Spleen (tissue), 11 donors: ENCODE measurements at regions not wholly inside any gene's neighbourhood (a gene's known extent, or its start where the extent isn't known, plus 50 kb on each side); places are given as distances from the start of the nearest gene placed in this dataset.

ENCODE experiments used
- DNase-seq: peaks from one replicate; pipeline ENCODE4 v3.0.0-alpha.2; 2020
- H3K27ac ChIP-seq, 8 donors: fragments of 200-600 bp; sonication (generic) in 7 of 8; 1 replicate in 4 of 8; 2 replicates in 4 of 8; pipeline versions ENCODE4 v1.5.0 to v1.8.0; 2016 to 2021; ENCODE audit warnings: inconsistent platforms in 4 of 8, mild to moderate bottlenecking in 4 of 8, moderate library complexity in 1 of 8
- H3K27me3 ChIP-seq, 7 donors: fragments of 200-600 bp; sonication (generic) in 6 of 7; replicated peaks in 1 of 7; 1 replicate in 4 of 7; 2 replicates in 3 of 7; pipeline versions ENCODE4 v1.5.0 to v1.8.0; 2016 to 2021; ENCODE audit warnings: inconsistent platforms in 3 of 7, mild to moderate bottlenecking in 1 of 7
- H3K36me3 ChIP-seq, 6 donors: fragments of 200-600 bp; sonication (generic) in 5 of 6; 1 replicate in 4 of 6; 2 replicates in 2 of 6; pipeline versions ENCODE4 v1.5.0 to v1.8.0; 2016 to 2021; ENCODE audit warnings: inconsistent platforms in 2 of 6
- H3K4me1 ChIP-seq, 6 donors: fragments of 200-600 bp; sonication (generic) in 5 of 6; 1 replicate in 3 of 6; 2 replicates in 3 of 6; pipeline versions ENCODE4 v1.5.0 to v1.8.0; 2016 to 2021; ENCODE audit warnings: inconsistent platforms in 3 of 6
- H3K4me3 ChIP-seq, 8 donors: fragments of 200-600 bp; sonication (generic) in 7 of 8; 1 replicate in 4 of 8; 2 replicates in 4 of 8; pipeline versions ENCODE4 v1.5.0 to v1.8.0; 2016 to 2021; ENCODE audit warnings: inconsistent platforms in 4 of 8, mild to moderate bottlenecking in 4 of 8, moderate library complexity in 2 of 8
- H3K9me3 ChIP-seq, 8 donors: fragments of 200-600 bp; sonication (generic) in 7 of 8; 1 replicate in 4 of 8; 2 replicates in 4 of 8; pipeline versions ENCODE4 v1.5.0 to v1.8.0; 2016 to 2021; ENCODE audit warnings: inconsistent platforms in 4 of 8
- POLR2A ChIP-seq, 3 donors: fragments of 450-650 bp; IDR thresholded peaks; one replicate each; pipeline ENCODE4 v1.5.1; 2017; ENCODE audit warnings: antibody characterized with exemption in 3 of 3, mild to moderate bottlenecking in 1 of 3
- POLR2AphosphoS5 ChIP-seq, 3 donors: sonication (generic); formaldehyde crosslinking; IDR thresholded peaks; one replicate each; pipeline ENCODE4 v1.5.1; 2017; ENCODE audit warnings: antibody characterized with exemption in 3 of 3
- WGBS, 5 donors: extraction: QIAGEN DNeasy Blood & Tissue Kit in 3 of 5; methylation state at CpG; one replicate each; pipeline versions ENCODE4 v1.1.5 to v1.1.7; 2013 to 2018; 5-methylcytosine and 5-hydroxymethylcytosine counted together
- intact Hi-C: fragments of 100-400 bp; cut with DNase I; formaldehyde crosslinking; loops from one replicate; pipeline ENCODE4 v1.15.0; 2023; ENCODE audit warnings: low total_unique reads
- TF ChIP-seq, protein P1 (sequence below), 11 experiments: fragments of 200-600 bp in 7 of 11; fragments of 450-650 bp in 4 of 11; sonication (generic) in 4 of 11; IDR thresholded peaks in 8 of 11; conservative IDR thresholded peaks in 3 of 11; 1 replicate in 7 of 11; 2 replicates in 4 of 11; pipeline versions ENCODE4 v1.4.0 to v1.8.0; 2016 to 2021; ENCODE audit warnings: antibody characterized with exemption in 11 of 11, inconsistent platforms in 4 of 11, mild to moderate bottlenecking in 1 of 11
- donor health status: healthy with polysubstance abuse.
- donor health status: DM: no; HTN: no; CAD: no; lungs with moderate emphysema.
- donor health status: DM: no; HTN: no; CAD: no.
- donor health status: Bipolar disorder and iron deficiency.
- donor health status: healthy.
- donor health status: DM: no; HTN: no; CAD: no.
- donor health status: DM: yes; HTN: yes; CAD: no.

DNA sequence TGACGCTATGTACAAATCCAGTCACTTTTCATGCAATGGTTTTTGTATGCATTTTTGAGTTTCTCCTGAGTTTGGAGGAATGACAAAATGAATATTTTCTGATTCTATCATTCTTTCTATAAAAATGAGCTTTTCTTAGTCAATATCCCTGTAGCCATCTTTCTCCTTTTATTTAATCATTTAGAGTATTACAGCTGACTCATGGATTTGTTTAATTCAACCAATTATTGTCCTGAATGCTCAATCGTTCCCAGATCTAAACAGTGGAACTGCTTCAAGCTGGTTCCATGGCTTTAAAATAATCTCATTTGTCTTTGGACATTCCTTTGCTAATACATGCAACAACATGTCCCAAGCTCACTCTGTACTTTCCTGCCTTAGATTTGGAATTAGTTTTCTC is 368.8 kb downstream of the ADCYAP1 start:
- Histone ChIP-seq H3K9me3 (peaks cover 0 to 6% (median 0%) of the 10 kb centered on the region in 8 donors), H3K27me3 (no peaks in the 10 kb centered on the region), H3K36me3 (no peaks in the 10 kb centered on the region), H3K27ac (no peak overlapping the region), H3K4me1 (no peaks in the 10 kb centered on the region), H3K4me3 (no peak overlapping the region)
- DNase-seq, result no peak
- intact Hi-C loops, result no loop called here
- TF ChIP-seq, protein P1, sequence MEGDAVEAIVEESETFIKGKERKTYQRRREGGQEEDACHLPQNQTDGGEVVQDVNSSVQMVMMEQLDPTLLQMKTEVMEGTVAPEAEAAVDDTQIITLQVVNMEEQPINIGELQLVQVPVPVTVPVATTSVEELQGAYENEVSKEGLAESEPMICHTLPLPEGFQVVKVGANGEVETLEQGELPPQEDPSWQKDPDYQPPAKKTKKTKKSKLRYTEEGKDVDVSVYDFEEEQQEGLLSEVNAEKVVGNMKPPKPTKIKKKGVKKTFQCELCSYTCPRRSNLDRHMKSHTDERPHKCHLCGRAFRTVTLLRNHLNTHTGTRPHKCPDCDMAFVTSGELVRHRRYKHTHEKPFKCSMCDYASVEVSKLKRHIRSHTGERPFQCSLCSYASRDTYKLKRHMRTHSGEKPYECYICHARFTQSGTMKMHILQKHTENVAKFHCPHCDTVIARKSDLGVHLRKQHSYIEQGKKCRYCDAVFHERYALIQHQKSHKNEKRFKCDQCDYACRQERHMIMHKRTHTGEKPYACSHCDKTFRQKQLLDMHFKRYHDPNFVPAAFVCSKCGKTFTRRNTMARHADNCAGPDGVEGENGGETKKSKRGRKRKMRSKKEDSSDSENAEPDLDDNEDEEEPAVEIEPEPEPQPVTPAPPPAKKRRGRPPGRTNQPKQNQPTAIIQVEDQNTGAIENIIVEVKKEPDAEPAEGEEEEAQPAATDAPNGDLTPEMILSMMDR (IDR thresholded peaks at IDR 0.05 in 8 of 11, conservative IDR thresholded peaks at IDR 0.05 in 3 of 11), result no peak
- no peak for TF ChIP-seq POLR2A (IDR thresholded peaks at IDR 0.05)
- no peak for TF ChIP-seq POLR2AphosphoS5 (IDR thresholded peaks at IDR 0.05)
- WGBS, 5 donors, result 71 to 86% (median 84%) methylated on average over 2 of the region's 2 CpGs

DNA sequence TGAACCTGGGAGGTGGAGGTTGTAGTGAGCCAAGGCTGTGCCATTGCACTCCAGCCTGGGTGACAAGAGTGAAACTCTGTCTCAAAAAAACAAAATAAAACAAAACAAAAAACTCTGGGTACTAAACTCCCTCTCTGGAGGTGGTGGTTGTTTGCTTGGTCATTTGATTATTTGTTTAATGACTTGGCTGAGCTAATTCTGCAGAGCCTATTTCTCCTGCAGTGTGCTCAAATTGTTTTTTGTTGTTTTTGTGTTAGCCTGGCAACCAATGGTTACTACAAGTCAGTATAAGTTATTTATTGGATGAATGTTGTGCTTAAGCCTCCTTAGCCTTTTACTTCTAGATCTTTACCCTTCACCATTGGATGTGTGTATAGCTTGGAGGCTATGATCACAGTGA is 387.5 kb downstream of the ADCYAP1 start:
- H3K9me3 ChIP-seq, result peaks cover 0 to 4% (median 0%) of the 10 kb centered on the region in 8 donors
- H3K27me3 ChIP-seq, result no peaks in the 10 kb centered on the region
- no peak overlapping the region for H3K27ac ChIP-seq
- intact Hi-C loops, result no loop called here
- no peak for DNase-seq
- no peak overlapping the region for H3K4me3 ChIP-seq
- H3K4me1 ChIP-seq, result no peaks in the 10 kb centered on the region
- H3K36me3 ChIP-seq, result no peaks in the 10 kb centered on the region
- TF ChIP-seq, protein P1 (IDR thresholded peaks at IDR 0.05 in 8 of 11, conservative IDR thresholded peaks at IDR 0.05 in 3 of 11), result no peak
- TF ChIP-seq POLR2A (IDR thresholded peaks at IDR 0.05) (no peak), POLR2AphosphoS5 (IDR thresholded peaks at IDR 0.05) (no peak)

DNA sequence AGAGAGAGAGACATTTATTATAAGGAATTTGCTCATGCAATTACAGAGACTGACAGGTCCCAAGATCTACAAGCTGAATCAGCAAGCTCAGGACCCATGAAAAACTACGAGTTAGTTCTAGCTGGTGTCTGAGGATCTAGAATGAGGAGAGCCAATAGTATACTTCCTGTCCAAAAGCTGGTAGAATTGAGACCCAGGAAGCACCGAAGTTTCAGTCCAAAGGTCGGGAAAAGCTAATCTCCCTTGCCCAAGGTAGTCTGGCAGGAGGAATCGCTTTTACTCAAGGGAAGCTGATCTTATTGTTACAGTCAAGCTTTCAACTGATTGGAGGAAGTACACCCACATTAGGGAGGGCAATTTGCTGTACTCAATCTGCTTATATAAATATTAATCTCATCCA is 389.6 kb downstream of the ADCYAP1 start:
- H3K4me3 ChIP-seq, result no peak overlapping the region
- intact Hi-C loops, result no loop called here
- no peak overlapping the region for H3K27ac ChIP-seq
- 66 to 85% (median 69%) methylated on average over 4 of the region's 4 CpGs for WGBS, 5 donors
- TF ChIP-seq POLR2A (IDR thresholded peaks at IDR 0.05), result no peak
- H3K9me3 ChIP-seq, result peaks cover 0 to 4% (median 0%) of the 10 kb centered on the region in 8 donors
- DNase-seq, result no peak
- no peaks in the 10 kb centered on the region for H3K4me1 ChIP-seq
- no peaks in the 10 kb centered on the region for H3K27me3 ChIP-seq
- H3K36me3 ChIP-seq, result no peaks in the 10 kb centered on the region

DNA sequence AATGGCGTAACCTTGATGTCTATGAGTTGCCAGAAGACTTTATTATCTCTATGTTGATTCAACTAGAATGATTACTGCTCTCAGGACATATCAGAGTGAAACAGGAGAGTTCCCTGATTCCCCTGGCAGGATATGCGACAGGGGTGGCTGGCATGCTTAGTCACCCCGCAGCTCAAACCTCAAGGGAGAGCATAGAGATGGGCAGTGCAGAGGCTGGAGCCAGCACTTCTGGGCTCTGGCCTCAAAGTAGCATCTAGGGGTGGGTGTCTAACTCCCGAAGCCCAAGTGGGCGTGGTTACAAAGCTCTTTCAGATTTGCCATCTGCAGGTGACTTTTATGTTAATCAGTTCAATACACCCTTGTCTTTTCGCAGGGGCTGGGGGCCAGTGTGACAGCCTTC is 391.6 kb downstream of the ADCYAP1 start:
- H3K27ac ChIP-seq, result no peak overlapping the region
- H3K4me1 ChIP-seq, result no peaks in the 10 kb centered on the region
- H3K9me3 ChIP-seq, result peaks cover 0 to 4% (median 0%) of the 10 kb centered on the region in 8 donors
- no peaks in the 10 kb centered on the region for H3K27me3 ChIP-seq
- H3K4me3 ChIP-seq, result no peak overlapping the region
- DNase-seq, result peak; percentile 23
- H3K36me3 ChIP-seq, result no peaks in the 10 kb centered on the region
- intact Hi-C loops, result no loop called here
- 74 to 82% (median 79%) methylated on average over 5 to 6 of the region's 6 CpGs for WGBS, 5 donors
- TF ChIP-seq POLR2A (IDR thresholded peaks at IDR 0.05) (no peak), POLR2AphosphoS5 (IDR thresholded peaks at IDR 0.05) (no peak)
- TF ChIP-seq, protein P1 (IDR thresholded peaks at IDR 0.05 in 8 of 11, conservative IDR thresholded peaks at IDR 0.05 in 3 of 11), result no peak

DNA sequence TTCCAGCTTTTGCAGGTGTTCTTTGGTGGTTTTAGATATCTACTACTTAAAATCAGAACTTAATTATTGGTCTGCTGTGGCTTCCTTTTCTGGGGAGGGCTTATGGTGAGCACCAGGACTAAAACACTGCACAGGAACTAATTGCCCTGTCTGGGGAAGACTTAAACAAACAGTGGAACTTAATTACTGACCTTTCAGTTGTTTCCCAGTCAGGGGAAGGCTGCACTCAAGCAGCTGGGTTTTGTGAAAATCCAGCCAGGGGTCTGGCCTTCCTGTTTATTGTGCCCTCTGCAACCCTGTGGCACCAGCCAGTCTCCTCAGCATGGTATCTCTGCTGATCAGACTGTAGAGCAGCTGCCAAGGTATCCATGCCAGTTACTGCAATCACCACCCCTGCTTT is 398.2 kb downstream of the ADCYAP1 start:
- TF ChIP-seq POLR2AphosphoS5 (IDR thresholded peaks at IDR 0.05) (no peak), POLR2A (IDR thresholded peaks at IDR 0.05) (no peak)
- TF ChIP-seq, protein P1 (IDR thresholded peaks at IDR 0.05 in 8 of 11, conservative IDR thresholded peaks at IDR 0.05 in 3 of 11), result no peak
- no peaks in the 10 kb centered on the region for H3K36me3 ChIP-seq
- no peaks in the 10 kb centered on the region for H3K27me3 ChIP-seq
- peaks cover 0 to 9% (median 0%) of the 10 kb centered on the region in 8 donors for H3K9me3 ChIP-seq
- H3K4me1 ChIP-seq, result no peaks in the 10 kb centered on the region
- H3K27ac ChIP-seq, result no peak overlapping the region
- H3K4me3 ChIP-seq, result no peak overlapping the region
- intact Hi-C loops, result no loop called here
- DNase-seq, result peak; percentile 39
